Ovary (tissue), 7 donors: ENCODE measurements at regions not wholly inside any gene's neighbourhood (a gene's known extent, or its start where the extent isn't known, plus 50 kb on each side); places are given as distances from the start of the nearest gene placed in this dataset.
"Not testable (repeated sequence)": the region's sequence is repeated elsewhere in the genome, so short reads cannot be mapped to it uniquely, and the experiment has no call there.

ENCODE experiments used
- DNase-seq, 5 donors: peaks; one replicate each; pipeline ENCODE4 v3.0.0-alpha.2; 2019 to 2020
- H3K27ac ChIP-seq, 2 donors: fragments of 200-600 bp; one replicate each; pipeline versions ENCODE4 v1.5.1 to v1.8.0; 2019 to 2022
- H3K27me3 ChIP-seq: fragments of 200-600 bp; one replicate; pipeline ENCODE4 v1.8.0; 2022
- H3K36me3 ChIP-seq: fragments of 200-600 bp; sonication (generic); one replicate; pipeline ENCODE4 v1.5.1; 2019
- H3K4me1 ChIP-seq: one replicate; pipeline ENCODE4 v1.8.1; 2013; ENCODE audit warnings: mild to moderate bottlenecking, moderate library complexity; ENCODE audit not compliant: insufficient read depth
- H3K4me3 ChIP-seq: fragments of 200-600 bp; sonication (generic); one replicate; pipeline ENCODE4 v1.5.1; 2017
- H3K9me3 ChIP-seq, 2 donors: fragments of 200-600 bp in 1 of 2; sonication (generic) in 1 of 2; one replicate each; pipeline versions ENCODE4 v1.5.1 to v1.8.1; 2013 to 2019; ENCODE audit warnings: mild to moderate bottlenecking in 1 of 2, moderate library complexity in 1 of 2
- CTCF ChIP-seq, 3 donors: fragments of 450-650 bp in 2 of 3; fragments of 200-600 bp in 1 of 3; IDR thresholded peaks; one replicate each; pipeline versions ENCODE4 v1.5.1 to v1.8.0; 2016 to 2022; ENCODE audit warnings: antibody characterized with exemption in 3 of 3, mild to moderate bottlenecking in 1 of 3
- EP300 ChIP-seq: sonication (generic); formaldehyde crosslinking; IDR thresholded peaks from one replicate; pipeline ENCODE4 v1.6.1; 2017; ENCODE audit warnings: antibody characterized with exemption
- POLR2A ChIP-seq: fragments of 450-650 bp; IDR thresholded peaks from one replicate; pipeline ENCODE4 v1.6.1; 2017; ENCODE audit warnings: antibody characterized with exemption, mild to moderate bottlenecking, moderate library complexity
- WGBS, 3 donors: extraction: QIAGEN DNeasy Blood & Tissue Kit in 1 of 3; methylation state at CpG; one replicate each; pipeline versions ENCODE4 v1.1.5 to v1.1.7; 2013 to 2017; 5-methylcytosine and 5-hydroxymethylcytosine counted together
- intact Hi-C, 4 donors: fragments of 100-400 bp; cut with DNase I; formaldehyde crosslinking; loops; one replicate each; pipeline versions ENCODE4 v1.11.0 to v1.15.1; 2022 to 2023
- donor health status: DM: no; HTN: no; CAD: no; lungs with moderate emphysema.
- donor health status: DM: no; HTN: no; CAD: no.
- donor health status: Bipolar disorder and iron deficiency.
- donor health status: DM: no; HTN: no; CAD: no.
- donor health status: DM: yes; HTN: yes; CAD: no.

- intact Hi-C loops = not testable (repeated sequence)
These were observed 330.1 kb upstream of the AR start for GRCh38 chrX:67213686-67214085.

GRCh38 chrX:67207912-67208311 is 335.9 kb upstream of the AR start:
- Histone ChIP-seq H3K36me3 (no peaks in the 10 kb centered on the region), H3K9me3 (no peaks in the 10 kb centered on the region), H3K4me1 (no peaks in the 10 kb centered on the region), H3K27me3 (no peaks in the 10 kb centered on the region), H3K27ac (no peak overlapping the region), H3K4me3 (no peak overlapping the region)
- intact Hi-C loops = no loop called here
- 68 to 79% (median 70%) methylated on average over 4 of the region's 4 CpGs for WGBS, 3 donors
- TF ChIP-seq POLR2A (no peak), EP300 (no peak), CTCF (IDR thresholded peaks at IDR 0.05) (no peak)
- DNase-seq = no peak

More at GRCh38 chrX:67213686-67214085, 330.1 kb upstream of the AR start:
- not testable (repeated sequence) for H3K27me3 ChIP-seq, H3K4me3 ChIP-seq, H3K9me3 ChIP-seq, H3K36me3 ChIP-seq, H3K4me1 ChIP-seq, DNase-seq, H3K27ac ChIP-seq
- 77 to 84% (median 78%) methylated on average over 3 of the region's 3 CpGs for WGBS, 3 donors

GRCh38 chrX:67159437-67159836 is 384.4 kb upstream of the AR start:
- H3K27ac ChIP-seq = no peak overlapping the region
- H3K9me3 ChIP-seq = no peaks in the 10 kb centered on the region
- no peaks in the 10 kb centered on the region for H3K27me3 ChIP-seq
- intact Hi-C loops = no loop called here
- H3K4me1 ChIP-seq = no peaks in the 10 kb centered on the region
- H3K36me3 ChIP-seq = no peaks in the 10 kb centered on the region
- TF ChIP-seq EP300 = no peak
- TF ChIP-seq CTCF (IDR thresholded peaks at IDR 0.05) = no peak
- TF ChIP-seq POLR2A = no peak
- WGBS, 3 donors = 57 to 66% (median 58%) methylated on average over 2 of the region's 2 CpGs
- DNase-seq = no peak
- no peak overlapping the region for H3K4me3 ChIP-seq

GRCh38 chrX:67114635-67115034 is 429.2 kb upstream of the AR start:
- Histone ChIP-seq H3K4me1 (no peaks in the 10 kb centered on the region), H3K4me3 (no peak overlapping the region), H3K36me3 (no peaks in the 10 kb centered on the region), H3K27me3 (no peaks in the 10 kb centered on the region), H3K9me3 (no peaks in the 10 kb centered on the region), H3K27ac (no peak overlapping the region)
- DNase-seq = no peak
- 78 to 80% (median 78%) methylated on average over 9 of the region's 9 CpGs for WGBS, 3 donors
- no peak for TF ChIP-seq EP300
- TF ChIP-seq CTCF (IDR thresholded peaks at IDR 0.05) = no peak
- TF ChIP-seq POLR2A = no peak
- intact Hi-C loops = no loop called here

- Histone ChIP-seq H3K9me3 (no peaks in the 10 kb centered on the region), H3K36me3 (no peaks in the 10 kb centered on the region), H3K27ac (no peak overlapping the region), H3K4me1 (peaks cover 2% of the 10 kb centered on the region), H3K27me3 (no peaks in the 10 kb centered on the region), H3K4me3 (no peak overlapping the region)
- DNase-seq = no peak
- intact Hi-C loops = no loop called here
- WGBS, 3 donors = 49 to 61% (median 57%) methylated on average over 2 of the region's 2 CpGs
- no peak for TF ChIP-seq CTCF (IDR thresholded peaks at IDR 0.05)
- TF ChIP-seq EP300 = no peak
- TF ChIP-seq POLR2A = no peak
These were observed 438.1 kb upstream of the AR start for GRCh38 chrX:67105758-67106116.
